Adrenal gland (tissue), 5 donors: ENCODE measurements at regions not wholly inside any gene's neighbourhood (a gene's known extent, or its start where the extent isn't known, plus 50 kb on each side); places are given as distances from the start of the nearest gene placed in this dataset.

ENCODE experiments used
- POLR2A ChIP-seq, 2 donors: fragments of 450-650 bp; IDR thresholded peaks; one replicate each; pipeline ENCODE4 v1.6.1; 2017; ENCODE audit warnings: antibody characterized with exemption in 2 of 2, mild to moderate bottlenecking in 2 of 2, moderate library complexity in 1 of 2
- TF ChIP-seq, protein P1 (sequence below), 6 experiments: fragments of 450-650 bp in 4 of 6; fragments of 200-600 bp in 2 of 6; sonication (generic) in 1 of 6; IDR thresholded peaks; 1 replicate in 5 of 6; 2 replicates in 1 of 6; pipeline versions ENCODE4 v1.5.1 to v1.8.0; 2016 to 2021; ENCODE audit warnings: antibody characterized with exemption in 6 of 6, mild to moderate bottlenecking in 2 of 6, moderate library complexity in 1 of 6
- donor health status: DM: no; HTN: no; CAD: no.

DNA sequence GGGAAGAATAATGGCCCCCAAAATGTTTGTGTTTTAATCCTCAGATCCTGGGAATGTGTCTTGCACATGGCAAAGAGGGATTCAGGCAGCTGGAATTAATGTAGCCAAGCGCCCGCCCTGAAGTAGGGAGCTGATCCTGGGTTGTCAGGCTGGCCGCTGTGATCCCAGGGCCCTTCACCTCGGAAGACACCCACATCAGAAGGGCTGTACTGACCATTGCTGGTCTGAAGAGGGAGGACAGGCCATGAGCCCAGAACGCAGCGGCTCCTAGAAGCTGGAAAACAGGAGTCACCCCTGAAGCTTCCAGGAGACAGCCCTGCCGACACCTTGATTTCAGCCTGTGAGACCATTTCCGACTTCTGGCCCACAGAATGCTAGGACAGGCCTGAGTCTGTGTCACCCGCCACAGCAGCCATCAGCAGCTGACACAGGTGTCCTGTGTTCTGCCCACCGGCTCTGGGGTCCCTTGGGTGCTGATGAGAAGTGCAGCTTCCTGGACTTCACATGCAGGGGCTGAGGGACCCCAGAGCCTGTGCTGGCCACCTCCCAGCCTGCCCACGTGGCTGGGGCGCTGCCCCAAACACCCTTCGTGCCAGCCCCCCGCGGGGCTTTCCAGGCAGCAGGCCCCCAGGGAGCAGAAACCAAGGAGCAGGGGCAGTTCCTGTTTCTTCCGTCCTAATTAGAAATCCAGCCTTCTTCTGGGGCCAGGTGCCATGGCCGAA is 86.3 kb downstream of the ERMARD start:
- TF ChIP-seq POLR2A (IDR thresholded peaks at IDR 0.05), result no peak
- TF ChIP-seq, protein P1, sequence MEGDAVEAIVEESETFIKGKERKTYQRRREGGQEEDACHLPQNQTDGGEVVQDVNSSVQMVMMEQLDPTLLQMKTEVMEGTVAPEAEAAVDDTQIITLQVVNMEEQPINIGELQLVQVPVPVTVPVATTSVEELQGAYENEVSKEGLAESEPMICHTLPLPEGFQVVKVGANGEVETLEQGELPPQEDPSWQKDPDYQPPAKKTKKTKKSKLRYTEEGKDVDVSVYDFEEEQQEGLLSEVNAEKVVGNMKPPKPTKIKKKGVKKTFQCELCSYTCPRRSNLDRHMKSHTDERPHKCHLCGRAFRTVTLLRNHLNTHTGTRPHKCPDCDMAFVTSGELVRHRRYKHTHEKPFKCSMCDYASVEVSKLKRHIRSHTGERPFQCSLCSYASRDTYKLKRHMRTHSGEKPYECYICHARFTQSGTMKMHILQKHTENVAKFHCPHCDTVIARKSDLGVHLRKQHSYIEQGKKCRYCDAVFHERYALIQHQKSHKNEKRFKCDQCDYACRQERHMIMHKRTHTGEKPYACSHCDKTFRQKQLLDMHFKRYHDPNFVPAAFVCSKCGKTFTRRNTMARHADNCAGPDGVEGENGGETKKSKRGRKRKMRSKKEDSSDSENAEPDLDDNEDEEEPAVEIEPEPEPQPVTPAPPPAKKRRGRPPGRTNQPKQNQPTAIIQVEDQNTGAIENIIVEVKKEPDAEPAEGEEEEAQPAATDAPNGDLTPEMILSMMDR (IDR thresholded peaks at IDR 0.05), result no peak
